HG03135 (cell line): ENCODE measurements at regions not wholly inside any gene's neighbourhood (a gene's known extent, or its start where the extent isn't known, plus 50 kb on each side); places are given as distances from the start of the nearest gene placed in this dataset.

Experiments
- ATAC-seq: cut with Tn5 transposase; IDR thresholded peaks from one replicate; pipeline ENCODE4 v1.9.1; 2021; ENCODE audit warnings: mild to moderate bottlenecking, moderate library complexity; ENCODE audit not compliant: unreplicated experiment

- ATAC-seq = no peak
These were observed 73.1 kb downstream of the RTP5 start for GRCh38 chr2:241942416-241943208.

GRCh38 chr2:241943209-241943850 lies 73.8 kb downstream of the RTP5 start:
- ATAC-seq = no peak

- no peak for ATAC-seq
These were observed 74.5 kb downstream of the RTP5 start for GRCh38 chr2:241943961-241944575.

- ATAC-seq = no peak
These were observed 75.3 kb downstream of the RTP5 start for GRCh38 chr2:241944821-241945220.

- ATAC-seq = no peak
These were observed 75.8 kb downstream of the RTP5 start for GRCh38 chr2:241945311-241945710.

GRCh38 chr2:241945803-241946202 lies 76.3 kb downstream of the RTP5 start:
- no peak for ATAC-seq

- no peak for ATAC-seq
These were observed 76.9 kb downstream of the RTP5 start for GRCh38 chr2:241946306-241947003.

GRCh38 chr2:241947004-241947350 lies 77.4 kb downstream of the RTP5 start:
- ATAC-seq = no peak

GRCh38 chr2:241947401-241947800 lies 77.9 kb downstream of the RTP5 start:
- ATAC-seq = no peak

- ATAC-seq = no peak
These were observed 78.3 kb downstream of the RTP5 start for GRCh38 chr2:241947876-241948275.

- no peak for ATAC-seq
These were observed 78.9 kb downstream of the RTP5 start for GRCh38 chr2:241948299-241948897.

GRCh38 chr2:241948901-241949735 lies 79.6 kb downstream of the RTP5 start:
- ATAC-seq = no peak

GRCh38 chr2:241949736-241950412 lies 80.3 kb downstream of the RTP5 start:
- ATAC-seq = no peak

GRCh38 chr2:241950413-241951315 lies 81.1 kb downstream of the RTP5 start:
- ATAC-seq = no peak

GRCh38 chr2:241951316-241951700 lies 81.8 kb downstream of the RTP5 start:
- ATAC-seq = no peak

GRCh38 chr2:241951920-241952319 lies 82.4 kb downstream of the RTP5 start:
- ATAC-seq = no peak

GRCh38 chr2:241952816-241953215 lies 83.3 kb downstream of the RTP5 start:
- ATAC-seq = no peak

GRCh38 chr2:241953324-241953928 lies 83.9 kb downstream of the RTP5 start:
- ATAC-seq = no peak
